ENCODE measurements at regions not wholly inside any gene's neighbourhood (a gene's known extent, or its start where the extent isn't known, plus 50 kb on each side); places are given as distances from the start of the nearest gene placed in this dataset.

DNA sequence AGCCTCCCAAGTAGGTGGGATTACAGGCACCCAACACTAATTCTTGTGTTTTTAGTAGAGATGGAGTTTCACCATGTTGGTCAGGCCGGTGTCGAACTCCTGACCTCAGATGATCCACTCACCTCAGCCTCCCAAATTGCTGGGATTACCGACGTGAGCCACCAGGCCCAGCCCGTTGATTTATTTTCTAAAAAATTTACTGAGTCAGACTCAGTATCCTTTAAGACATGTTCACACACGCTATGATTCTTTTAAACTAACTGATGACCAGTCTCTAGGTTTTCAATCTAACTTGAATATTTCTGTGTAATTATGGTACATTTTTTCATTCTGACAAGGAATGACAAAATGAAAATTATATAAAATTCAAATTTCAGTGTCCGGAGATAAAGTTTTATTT, 114.5 kb downstream of the MMUT start:
- TF ChIP-seq, protein P1, sequence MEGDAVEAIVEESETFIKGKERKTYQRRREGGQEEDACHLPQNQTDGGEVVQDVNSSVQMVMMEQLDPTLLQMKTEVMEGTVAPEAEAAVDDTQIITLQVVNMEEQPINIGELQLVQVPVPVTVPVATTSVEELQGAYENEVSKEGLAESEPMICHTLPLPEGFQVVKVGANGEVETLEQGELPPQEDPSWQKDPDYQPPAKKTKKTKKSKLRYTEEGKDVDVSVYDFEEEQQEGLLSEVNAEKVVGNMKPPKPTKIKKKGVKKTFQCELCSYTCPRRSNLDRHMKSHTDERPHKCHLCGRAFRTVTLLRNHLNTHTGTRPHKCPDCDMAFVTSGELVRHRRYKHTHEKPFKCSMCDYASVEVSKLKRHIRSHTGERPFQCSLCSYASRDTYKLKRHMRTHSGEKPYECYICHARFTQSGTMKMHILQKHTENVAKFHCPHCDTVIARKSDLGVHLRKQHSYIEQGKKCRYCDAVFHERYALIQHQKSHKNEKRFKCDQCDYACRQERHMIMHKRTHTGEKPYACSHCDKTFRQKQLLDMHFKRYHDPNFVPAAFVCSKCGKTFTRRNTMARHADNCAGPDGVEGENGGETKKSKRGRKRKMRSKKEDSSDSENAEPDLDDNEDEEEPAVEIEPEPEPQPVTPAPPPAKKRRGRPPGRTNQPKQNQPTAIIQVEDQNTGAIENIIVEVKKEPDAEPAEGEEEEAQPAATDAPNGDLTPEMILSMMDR (IDR thresholded peaks at IDR 0.05): no peak
- no peak for TF ChIP-seq POLR2AphosphoS5 (IDR thresholded peaks at IDR 0.05)

Data from prostate gland (tissue), 2 donors.